MCF 10A (cell line): ENCODE measurements at regions not wholly inside any gene's neighbourhood (a gene's known extent, or its start where the extent isn't known, plus 50 kb on each side); places are given as distances from the start of the nearest gene placed in this dataset.

Experiments used
- BruUV-seq: library from RNA; stranded (reverse); fragments of 400-500 nt; replicated peaks from 2 replicates; lab custom pipeline; 2021; lab: Mats Ljungman, UMichigan
- CTCF ChIA-PET: fragments of 300-600 bp; sonication (Branson Sonifier 250); formaldehyde crosslinking; extraction: SDS; loops from one replicate; lab custom pipeline; 2021; ENCODE audit warnings: antibody characterized with exemption, inconsistent platforms; lab: Yijun Ruan, JAX
- POLR2A ChIA-PET: fragments of 300-600, 350-650 bp; sonication (Branson Sonifier 250); formaldehyde crosslinking; extraction: SDS; loops from one replicate; lab custom pipeline; 2020; ENCODE audit warnings: antibody characterized with exemption, inconsistent platforms; lab: Yijun Ruan, JAX
- DNase-seq: peaks from one replicate; pipeline ENCODE4 v3.0.0-alpha.2; 2018; ENCODE audit not compliant: unreplicated experiment
- H3K27ac Mint-ChIP-seq: one replicate; pipeline ENCODE4 v1.8.0; 2022; ENCODE audit warnings: mild to moderate bottlenecking, low read depth, mixed read lengths; ENCODE audit not compliant: unreplicated experiment
- H3K27me3 Mint-ChIP-seq: one replicate; pipeline ENCODE4 v1.8.0; 2022; ENCODE audit warnings: mixed read lengths; ENCODE audit not compliant: insufficient read depth, unreplicated experiment
- H3K36me3 Mint-ChIP-seq: one replicate; pipeline ENCODE4 v1.8.0; 2022; ENCODE audit warnings: mild to moderate bottlenecking, moderate library complexity, mixed read lengths; ENCODE audit not compliant: insufficient read depth, unreplicated experiment
- H3K4me1 Mint-ChIP-seq: one replicate; pipeline ENCODE4 v1.8.0; 2022; ENCODE audit warnings: mixed read lengths; ENCODE audit not compliant: insufficient read depth, unreplicated experiment
- H3K4me3 Mint-ChIP-seq: one replicate; pipeline ENCODE4 v1.8.0; 2022; ENCODE audit warnings: mild to moderate bottlenecking, moderate library complexity, mixed read lengths; ENCODE audit not compliant: unreplicated experiment
- H3K9me3 Mint-ChIP-seq: one replicate; pipeline ENCODE4 v1.8.0; 2022; ENCODE audit warnings: mixed read lengths; ENCODE audit not compliant: unreplicated experiment
- intact Hi-C: fragments of 100-400 bp; cut with micrococcal nuclease; formaldehyde crosslinking; loops from 2 replicates; pipeline ENCODE4 v1.14.1; 2022
- TF ChIP-seq, protein P1 (sequence below): fragments of 200-600 bp; IDR thresholded peaks from one replicate; pipeline ENCODE4 v1.8.0; 2022; ENCODE audit warnings: antibody characterized with exemption, mild to moderate bottlenecking; ENCODE audit not compliant: unreplicated experiment

DNA sequence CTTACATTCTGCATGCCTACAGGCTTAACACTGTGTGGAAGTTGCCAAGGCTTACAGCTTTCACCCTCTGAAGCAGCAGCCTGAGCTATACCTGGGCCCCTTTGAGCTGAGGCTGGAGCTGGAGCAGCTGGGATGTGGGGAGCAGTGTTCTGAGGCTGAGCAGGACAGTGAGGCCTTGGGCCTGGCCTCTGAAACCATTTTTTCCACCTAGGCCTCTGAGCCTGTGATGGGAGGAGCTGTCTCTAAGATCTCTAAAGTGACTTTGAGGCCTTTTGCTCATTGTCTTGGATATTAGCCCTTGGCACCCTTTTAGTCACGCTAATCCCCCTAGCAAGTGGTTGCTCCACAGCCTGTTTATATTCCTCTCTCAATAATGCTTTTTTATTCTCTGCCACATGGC lies 59.9 kb upstream of the ZBED5 start:
- ChIA-PET POLR2A (interaction anchor here (0.6 to 1.5 kb wide), 3 partner anchors 16 to 483 kb away, joined by 3 to 6 read pairs (median 4); no protein-coding TSS in a partner anchor), CTCF (no interaction called here)
- no TSS peak for BruUV-seq
- H3K4me1 Mint-ChIP-seq, result peaks cover 5% of the 10 kb centered on the region
- H3K4me3 Mint-ChIP-seq, result no peak overlapping the region
- intact Hi-C loops, result no loop called here
- TF ChIP-seq, protein P1, sequence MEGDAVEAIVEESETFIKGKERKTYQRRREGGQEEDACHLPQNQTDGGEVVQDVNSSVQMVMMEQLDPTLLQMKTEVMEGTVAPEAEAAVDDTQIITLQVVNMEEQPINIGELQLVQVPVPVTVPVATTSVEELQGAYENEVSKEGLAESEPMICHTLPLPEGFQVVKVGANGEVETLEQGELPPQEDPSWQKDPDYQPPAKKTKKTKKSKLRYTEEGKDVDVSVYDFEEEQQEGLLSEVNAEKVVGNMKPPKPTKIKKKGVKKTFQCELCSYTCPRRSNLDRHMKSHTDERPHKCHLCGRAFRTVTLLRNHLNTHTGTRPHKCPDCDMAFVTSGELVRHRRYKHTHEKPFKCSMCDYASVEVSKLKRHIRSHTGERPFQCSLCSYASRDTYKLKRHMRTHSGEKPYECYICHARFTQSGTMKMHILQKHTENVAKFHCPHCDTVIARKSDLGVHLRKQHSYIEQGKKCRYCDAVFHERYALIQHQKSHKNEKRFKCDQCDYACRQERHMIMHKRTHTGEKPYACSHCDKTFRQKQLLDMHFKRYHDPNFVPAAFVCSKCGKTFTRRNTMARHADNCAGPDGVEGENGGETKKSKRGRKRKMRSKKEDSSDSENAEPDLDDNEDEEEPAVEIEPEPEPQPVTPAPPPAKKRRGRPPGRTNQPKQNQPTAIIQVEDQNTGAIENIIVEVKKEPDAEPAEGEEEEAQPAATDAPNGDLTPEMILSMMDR, result no peak
- H3K27me3 Mint-ChIP-seq, result no peaks in the 10 kb centered on the region
- no peak overlapping the region for H3K27ac Mint-ChIP-seq
- H3K36me3 Mint-ChIP-seq, result no peaks in the 10 kb centered on the region
- DNase-seq, result no peak
- H3K9me3 Mint-ChIP-seq, result peaks cover 10% of the 10 kb centered on the region

DNA sequence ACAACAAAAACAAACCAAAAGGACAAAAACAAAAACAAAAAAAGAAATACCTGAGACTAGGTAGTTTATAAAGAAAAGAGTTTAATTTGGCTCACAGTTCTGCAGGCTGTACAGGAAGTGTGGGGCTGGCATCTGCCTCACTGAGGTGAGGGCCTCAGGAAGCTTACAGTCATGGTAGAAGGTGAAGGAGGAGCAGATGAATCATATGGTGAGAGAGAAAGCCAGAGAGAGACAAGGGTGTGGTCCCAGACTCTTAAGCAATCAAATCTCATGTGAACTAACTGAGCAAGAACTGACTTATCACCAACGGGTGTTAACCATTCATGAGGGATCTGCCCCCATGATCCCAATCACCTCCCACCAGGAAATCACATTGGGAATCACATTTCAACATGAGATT lies 58.8 kb upstream of the ZBED5 start:
- Mint-ChIP-seq H3K4me3 (no peak overlapping the region), H3K9me3 (peaks cover 10% of the 10 kb centered on the region), H3K4me1 (peaks cover 5% of the 10 kb centered on the region), H3K27ac (no peak overlapping the region), H3K27me3 (no peaks in the 10 kb centered on the region), H3K36me3 (no peaks in the 10 kb centered on the region)
- intact Hi-C loops, result no loop called here
- BruUV-seq, result no TSS peak
- peak; percentile 23 for DNase-seq
- ChIA-PET CTCF (interaction anchor here (0.7 kb wide), 1 partner anchor 17 kb away, joined by 6 read pairs; no protein-coding TSS in a partner anchor), POLR2A (interaction anchor here (1.0 to 1.3 kb wide), 3 partner anchors 16 to 107 kb away, joined by 4 to 5 read pairs (median 5); partner anchors contain the start of genes EIF4G2 and ZBED5)
- TF ChIP-seq, protein P1, result no peak

DNA sequence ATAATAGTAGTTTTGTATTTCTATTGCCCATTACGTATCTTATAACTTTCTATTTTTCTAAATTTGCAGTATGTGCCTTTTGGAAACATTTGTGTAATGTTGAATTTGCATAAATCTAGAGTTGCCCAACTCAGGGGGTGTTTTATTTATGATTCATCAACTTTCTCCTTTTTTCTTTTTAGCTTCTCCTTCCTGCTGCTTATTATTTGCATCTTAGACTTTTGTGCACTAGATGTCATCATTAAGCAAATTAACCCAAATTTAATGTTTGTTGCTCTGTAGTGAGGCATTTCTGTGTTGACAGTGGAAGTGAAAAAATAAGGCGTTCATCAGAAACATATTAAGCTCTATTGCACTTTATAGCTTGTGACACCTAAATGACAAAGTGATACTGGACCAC lies 56.2 kb upstream of the ZBED5 start:
- Mint-ChIP-seq H3K4me1 (peaks cover 12% of the 10 kb centered on the region), H3K9me3 (peaks cover 10% of the 10 kb centered on the region), H3K36me3 (no peaks in the 10 kb centered on the region), H3K27me3 (no peaks in the 10 kb centered on the region), H3K27ac (no peak overlapping the region), H3K4me3 (no peak overlapping the region)
- POLR2A ChIA-PET, result interaction anchor here (0.7 to 2.6 kb wide), 9 partner anchors 8 to 617 kb away, joined by 3 to 18 read pairs (median 3); partner anchors contain the start of genes EIF4G2 and ZBED5
- no peak for DNase-seq
- intact Hi-C loops, result no loop called here
- BruUV-seq, result no TSS peak
- CTCF ChIA-PET, result interaction anchor here (0.6 to 1.6 kb wide), 8 partner anchors 11 to 930 kb away, joined by 3 to 6 read pairs (median 3); partner anchors contain the start of gene ZBED5
- TF ChIP-seq, protein P1, result no peak

DNA sequence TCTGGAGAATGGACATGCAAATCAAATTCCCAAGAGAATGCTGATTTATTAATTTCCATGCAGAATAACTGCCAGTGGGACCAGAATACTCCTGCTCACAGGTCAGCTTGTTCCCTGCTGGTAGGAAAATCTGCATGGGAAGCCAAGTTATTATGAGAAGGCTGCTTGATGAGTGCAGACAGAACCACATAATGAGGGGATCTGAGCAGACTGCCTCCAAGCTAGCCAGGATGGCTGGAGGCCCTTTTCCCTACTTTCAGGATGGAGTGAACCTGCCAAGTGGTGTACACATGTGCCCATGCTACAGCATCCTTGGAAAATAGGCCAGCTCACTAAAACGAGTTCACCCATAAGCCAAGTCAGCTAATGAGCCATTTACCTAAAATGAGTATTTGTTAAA lies 55.2 kb upstream of the ZBED5 start:
- ChIA-PET CTCF (interaction anchor here (0.8 to 1.6 kb wide), 5 partner anchors 9 to 115 kb away, joined by 3 to 6 read pairs (median 3); partner anchors contain the start of gene ZBED5), POLR2A (interaction anchor here (1.0 to 2.6 kb wide), 5 partner anchors 9 to 104 kb away, joined by 3 to 18 read pairs (median 12); partner anchors contain the start of genes EIF4G2 and ZBED5)
- Mint-ChIP-seq H3K27me3 (no peaks in the 10 kb centered on the region), H3K4me3 (no peak overlapping the region), H3K36me3 (no peaks in the 10 kb centered on the region), H3K27ac (no peak overlapping the region), H3K9me3 (peaks cover 1% of the 10 kb centered on the region), H3K4me1 (peaks cover 19% of the 10 kb centered on the region)
- no TSS peak for BruUV-seq
- DNase-seq, result no peak
- TF ChIP-seq, protein P1, result no peak
- intact Hi-C loops, result no loop called here
